Pancreas (tissue), 10 donors: ENCODE measurements at regions not wholly inside any gene's neighbourhood (a gene's known extent, or its start where the extent isn't known, plus 50 kb on each side); places are given as distances from the start of the nearest gene placed in this dataset.

Experiments
- ATAC-seq, 4 donors: fragments of 200-7000 bp; cut with Tn5 transposase; one replicate each; pipeline versions ENCODE4 v1.8.0 to v1.9.1; 2020; ENCODE audit warnings: mild to moderate bottlenecking in 4 of 4, moderate library complexity in 4 of 4
- DNase-seq, 6 donors: peaks; one replicate each; pipeline ENCODE4 v3.0.0-alpha.2; 2020
- FAIRE-seq: peaks from 2 replicates; lab custom pipeline; 2012; peaks lifted over from hg19 to GRCh38; lab: Jason Lieb, UNC
- H3K27ac ChIP-seq, 4 donors: fragments of 200-600 bp; sonication (generic); 1 replicate in 3 of 4; 2 replicates in 1 of 4; pipeline versions ENCODE4 v1.5.0 to v1.8.0; 2020
- H3K27me3 ChIP-seq, 4 donors: fragments of 200-600 bp; one replicate each; pipeline ENCODE4 v1.8.0; 2021
- H3K36me3 ChIP-seq, 3 donors: fragments of 200-600 bp; sonication (generic) in 1 of 3; one replicate each; pipeline versions ENCODE4 v1.5.0 to v1.8.0; 2020 to 2021
- H3K4me1 ChIP-seq, 3 donors: fragments of 200-600 bp; one replicate each; pipeline ENCODE4 v1.8.0; 2021
- H3K4me3 ChIP-seq, 4 donors: fragments of 200-600 bp; sonication (generic) in 2 of 4; one replicate each; pipeline versions ENCODE4 v1.5.0 to v1.8.0; 2020 to 2021
- H3K9me3 ChIP-seq, 4 donors: fragments of 200-600 bp; one replicate each; pipeline ENCODE4 v1.8.0; 2021
- WGBS, 2 donors: extraction: QIAGEN DNeasy Blood & Tissue Kit; methylation state at CpG; one replicate each; pipeline ENCODE4 v1.1.7; 2013; 5-methylcytosine and 5-hydroxymethylcytosine counted together
- intact Hi-C, 3 donors: fragments of 100-400 bp; cut with DNase I; formaldehyde crosslinking; loops; one replicate each; pipeline versions ENCODE4 v1.11.1 to v1.14.2; 2022
- TF ChIP-seq, protein P1 (sequence below), 4 donors: fragments of 200-600 bp; sonication (generic) in 3 of 4; IDR thresholded peaks; one replicate each; pipeline versions ENCODE4 v1.5.0 to v1.8.0; 2021; ENCODE audit warnings: antibody characterized with exemption in 4 of 4
- donor health status: healthy with polysubstance abuse.
- donor health status: DM: no; HTN: no; CAD: no; lungs with moderate emphysema.
- donor health status: DM: no; HTN: no; CAD: no.
- donor health status: control.
- donor health status: control.
- donor health status: Bipolar disorder and iron deficiency.
- donor health status: DM: yes; HTN: yes; CAD: no.
- donor health status: DM: no; HTN: no; CAD: no.
- donor health status: DM: no; HTN: no; CAD: no.
- donor health status: DM: yes; HTN: yes; CAD: no.

DNA sequence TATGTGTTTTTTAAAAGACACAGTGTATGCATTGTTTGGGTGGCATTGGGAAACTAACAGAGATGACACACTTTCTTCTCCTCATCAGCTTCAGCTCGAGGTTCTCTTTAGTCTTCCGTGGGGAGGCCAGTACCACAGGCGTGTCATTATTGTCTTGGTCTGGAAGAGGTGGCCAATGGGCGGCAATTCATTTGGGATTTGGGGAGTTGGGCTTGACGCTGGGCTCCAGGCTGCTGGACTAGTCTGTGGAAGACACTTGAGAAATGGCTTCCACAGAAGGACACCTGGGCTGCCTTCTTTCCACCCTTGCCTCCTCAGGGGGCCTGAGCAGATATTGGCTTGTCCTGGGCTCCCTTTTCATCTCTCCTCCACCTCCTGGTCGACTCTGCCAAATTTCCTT is 192.2 kb downstream of the SH2D4B start:
- DNase-seq = no peak
- FAIRE-seq = no peak
- TF ChIP-seq, protein P1, sequence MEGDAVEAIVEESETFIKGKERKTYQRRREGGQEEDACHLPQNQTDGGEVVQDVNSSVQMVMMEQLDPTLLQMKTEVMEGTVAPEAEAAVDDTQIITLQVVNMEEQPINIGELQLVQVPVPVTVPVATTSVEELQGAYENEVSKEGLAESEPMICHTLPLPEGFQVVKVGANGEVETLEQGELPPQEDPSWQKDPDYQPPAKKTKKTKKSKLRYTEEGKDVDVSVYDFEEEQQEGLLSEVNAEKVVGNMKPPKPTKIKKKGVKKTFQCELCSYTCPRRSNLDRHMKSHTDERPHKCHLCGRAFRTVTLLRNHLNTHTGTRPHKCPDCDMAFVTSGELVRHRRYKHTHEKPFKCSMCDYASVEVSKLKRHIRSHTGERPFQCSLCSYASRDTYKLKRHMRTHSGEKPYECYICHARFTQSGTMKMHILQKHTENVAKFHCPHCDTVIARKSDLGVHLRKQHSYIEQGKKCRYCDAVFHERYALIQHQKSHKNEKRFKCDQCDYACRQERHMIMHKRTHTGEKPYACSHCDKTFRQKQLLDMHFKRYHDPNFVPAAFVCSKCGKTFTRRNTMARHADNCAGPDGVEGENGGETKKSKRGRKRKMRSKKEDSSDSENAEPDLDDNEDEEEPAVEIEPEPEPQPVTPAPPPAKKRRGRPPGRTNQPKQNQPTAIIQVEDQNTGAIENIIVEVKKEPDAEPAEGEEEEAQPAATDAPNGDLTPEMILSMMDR (IDR thresholded peaks at IDR 0.05) = no peak
- H3K27ac ChIP-seq = no peak overlapping the region
- H3K36me3 ChIP-seq = no peaks in the 10 kb centered on the region
- ATAC-seq = no peak
- intact Hi-C loops = no loop called here
- WGBS, 2 donors = 43 to 51% methylated on average over 6 of the region's 6 CpGs
- H3K27me3 ChIP-seq = no peaks in the 10 kb centered on the region
- H3K4me3 ChIP-seq = no peak overlapping the region
- H3K4me1 ChIP-seq = no peaks in the 10 kb centered on the region
- no peaks in the 10 kb centered on the region for H3K9me3 ChIP-seq

DNA sequence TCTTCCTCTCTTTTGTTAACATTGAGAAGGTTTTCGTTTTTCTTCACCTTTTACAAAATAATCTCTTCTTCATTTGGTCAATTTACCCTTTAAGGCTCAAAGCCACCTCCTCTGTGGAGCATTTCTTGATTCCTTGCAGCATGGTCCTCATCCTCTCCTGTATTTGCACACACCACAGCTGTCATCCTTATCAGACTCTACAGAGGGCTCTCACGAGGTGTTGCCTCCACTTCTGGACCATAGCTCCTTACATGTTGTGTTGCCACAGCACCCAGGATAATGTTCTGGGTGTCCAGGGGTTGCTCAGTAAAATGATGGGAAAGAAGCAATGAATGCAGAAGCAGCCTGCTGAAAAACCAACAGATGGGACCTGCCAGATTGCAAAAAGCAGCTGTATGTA is 192.8 kb downstream of the SH2D4B start:
- no peak for DNase-seq
- TF ChIP-seq, protein P1 (IDR thresholded peaks at IDR 0.05) = no peak
- Histone ChIP-seq H3K4me3 (no peak overlapping the region), H3K4me1 (no peaks in the 10 kb centered on the region), H3K9me3 (no peaks in the 10 kb centered on the region), H3K27ac (no peak overlapping the region), H3K36me3 (no peaks in the 10 kb centered on the region), H3K27me3 (no peaks in the 10 kb centered on the region)
- 14 to 19% methylated on average over 2 of the region's 2 CpGs for WGBS, 2 donors
- no peak for FAIRE-seq
- no peak for ATAC-seq
- intact Hi-C loops = no loop called here

DNA sequence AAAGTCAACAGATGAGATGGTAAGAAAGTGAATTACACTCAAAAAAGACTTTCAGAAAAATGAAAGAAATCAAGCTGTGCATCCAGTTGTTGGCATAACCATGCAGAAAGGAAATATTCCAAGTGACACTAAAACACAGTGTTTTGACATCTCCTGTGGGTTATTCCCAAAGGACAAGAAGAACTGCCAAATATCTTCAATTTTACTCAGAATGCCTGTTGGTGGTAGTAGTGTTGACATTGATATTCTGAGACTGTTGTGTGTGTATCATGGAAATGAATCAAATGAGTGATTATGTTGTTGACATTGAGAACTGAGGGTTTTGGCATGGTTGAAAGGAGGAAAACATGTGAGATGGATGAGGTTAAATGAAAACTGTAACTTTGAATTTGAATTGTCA is 196.9 kb downstream of the SH2D4B start:
- FAIRE-seq (no peak), DNase-seq (no peak), ATAC-seq (no peak)
- intact Hi-C loops = no loop called here
- no peaks in the 10 kb centered on the region for H3K36me3 ChIP-seq
- H3K9me3 ChIP-seq = no peaks in the 10 kb centered on the region
- no peak overlapping the region for H3K27ac ChIP-seq
- no peaks in the 10 kb centered on the region for H3K4me1 ChIP-seq
- H3K27me3 ChIP-seq = no peaks in the 10 kb centered on the region
- H3K4me3 ChIP-seq = no peak overlapping the region
- TF ChIP-seq, protein P1 (IDR thresholded peaks at IDR 0.05) = no peak

DNA sequence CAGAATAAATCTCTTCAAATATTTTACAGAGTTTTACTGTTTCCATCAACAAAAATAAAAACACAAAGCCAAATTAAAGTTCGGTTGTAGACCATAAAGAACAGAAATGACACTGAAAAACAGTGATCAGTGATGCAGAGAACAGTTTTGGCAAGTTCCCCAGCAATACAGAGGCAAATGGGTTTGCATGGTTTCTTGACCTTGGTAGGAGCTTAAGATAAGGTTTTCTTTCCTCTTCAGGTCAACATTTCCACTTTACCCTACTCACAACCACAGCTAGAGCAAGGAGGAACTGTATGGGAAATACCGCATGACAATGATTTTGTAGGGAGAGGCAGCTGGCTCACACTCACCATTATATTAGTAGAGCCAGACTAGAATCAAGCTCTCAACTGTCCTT is 199.5 kb downstream of the SH2D4B start:
- no peak for DNase-seq
- no peaks in the 10 kb centered on the region for H3K9me3 ChIP-seq
- 68 to 73% methylated on average over 2 of the region's 2 CpGs for WGBS, 2 donors
- no peaks in the 10 kb centered on the region for H3K27me3 ChIP-seq
- intact Hi-C loops = no loop called here
- no peaks in the 10 kb centered on the region for H3K36me3 ChIP-seq
- no peaks in the 10 kb centered on the region for H3K4me1 ChIP-seq
- no peak overlapping the region for H3K27ac ChIP-seq
- FAIRE-seq = no peak
- H3K4me3 ChIP-seq = no peak overlapping the region
- TF ChIP-seq, protein P1 (IDR thresholded peaks at IDR 0.05) = no peak
- no peak for ATAC-seq

DNA sequence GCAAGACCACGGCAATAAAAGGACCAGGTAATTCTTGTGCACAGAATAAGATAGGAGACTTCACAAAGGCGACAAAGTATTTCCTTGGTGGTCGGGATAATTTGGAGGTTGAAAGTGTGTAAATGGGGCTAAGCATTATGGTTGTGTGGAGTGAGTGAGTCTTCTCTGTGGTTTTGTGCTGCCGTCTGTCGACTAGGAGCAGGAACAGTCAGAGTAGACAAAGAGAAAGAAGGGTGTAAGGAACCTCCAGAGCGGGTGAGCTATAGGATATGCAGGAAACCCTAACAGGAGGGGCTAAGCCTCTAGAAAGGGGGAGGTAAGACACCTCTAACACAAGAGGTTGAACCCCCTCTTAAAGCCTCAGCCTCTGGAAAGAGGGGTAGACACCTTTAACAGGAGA is 201.6 kb downstream of the SH2D4B start:
- 64 to 78% methylated on average over 6 of the region's 6 CpGs for WGBS, 2 donors
- no peak overlapping the region for H3K27ac ChIP-seq
- H3K36me3 ChIP-seq = no peaks in the 10 kb centered on the region
- no peaks in the 10 kb centered on the region for H3K4me1 ChIP-seq
- TF ChIP-seq, protein P1 (IDR thresholded peaks at IDR 0.05) = no peak
- no peak for ATAC-seq
- no peaks in the 10 kb centered on the region for H3K9me3 ChIP-seq
- intact Hi-C loops = no loop called here
- no peak overlapping the region for H3K4me3 ChIP-seq
- FAIRE-seq = no peak
- no peak for DNase-seq
- no peaks in the 10 kb centered on the region for H3K27me3 ChIP-seq
